GM18499 (cell line): ENCODE measurements at regions not wholly inside any gene's neighbourhood (a gene's known extent, or its start where the extent isn't known, plus 50 kb on each side); places are given as distances from the start of the nearest gene placed in this dataset.
"Not testable (repeated sequence)": the region's sequence is repeated elsewhere in the genome, so short reads cannot be mapped to it uniquely, and the experiment has no call there.

Source experiments
- ATAC-seq: cut with Tn5 transposase; IDR thresholded peaks from one replicate; pipeline ENCODE4 v1.9.1; 2021; ENCODE audit warnings: moderate number of reproducible peaks; ENCODE audit not compliant: insufficient read depth, unreplicated experiment

DNA sequence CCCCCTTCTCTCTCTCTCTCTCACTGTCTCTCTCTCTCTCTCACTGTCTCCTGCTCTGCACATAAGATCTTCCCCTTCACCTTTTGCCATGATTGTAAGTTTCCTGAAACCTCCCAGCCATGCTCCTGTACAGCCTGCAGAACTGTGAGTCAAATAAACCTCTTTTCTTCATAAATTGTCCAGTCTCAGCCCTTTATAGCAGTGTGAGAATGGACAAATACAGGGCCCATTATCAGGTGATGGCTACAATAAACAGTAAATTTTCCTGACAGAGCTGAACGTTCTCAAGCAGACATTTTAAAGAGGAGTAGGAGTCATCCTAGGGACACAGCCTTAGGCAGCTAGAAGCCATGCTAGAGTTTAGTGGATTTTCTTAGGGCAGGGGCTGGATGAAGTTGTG lies 1679.7 kb upstream of the B3GALT2 start:
- no peak for ATAC-seq

DNA sequence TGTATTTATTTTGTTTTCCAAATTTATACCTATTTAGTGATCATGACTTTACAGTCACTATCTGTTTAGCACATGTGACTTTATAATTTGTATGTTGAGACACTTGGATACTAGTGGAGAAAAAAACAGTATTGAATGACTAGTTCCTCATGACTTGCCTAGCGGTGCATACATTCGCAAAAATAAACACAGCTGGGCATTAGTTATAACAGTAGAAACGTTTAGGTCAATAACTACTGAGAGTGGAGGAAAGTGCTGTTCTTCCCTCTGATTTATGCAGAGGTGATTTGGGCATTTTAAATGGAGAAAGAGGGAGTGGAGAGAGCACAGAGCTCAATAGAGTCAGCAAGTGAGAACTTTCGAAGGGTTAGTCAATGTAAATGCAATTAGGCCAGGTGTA lies 1679.0 kb upstream of the B3GALT2 start:
- no peak for ATAC-seq

DNA sequence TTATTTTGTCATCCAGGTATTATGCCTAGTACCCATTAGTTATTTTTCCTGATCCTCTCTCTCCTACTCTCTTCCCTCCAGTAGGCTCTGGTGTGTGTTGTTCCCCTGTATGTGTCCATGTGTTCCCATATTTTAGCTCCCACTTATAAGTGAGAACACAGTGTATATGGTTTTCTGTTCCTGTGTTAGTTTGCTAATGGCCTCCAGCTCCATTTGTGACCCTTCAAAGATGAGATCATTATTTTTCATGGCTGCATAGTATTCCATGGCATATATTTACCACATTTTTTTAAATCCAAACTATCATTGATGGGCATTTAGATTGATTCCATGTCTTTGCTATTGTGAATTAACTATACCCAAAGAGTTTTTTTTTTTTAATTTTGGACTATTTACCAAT lies 1675.7 kb upstream of the B3GALT2 start:
- no peak for ATAC-seq

DNA sequence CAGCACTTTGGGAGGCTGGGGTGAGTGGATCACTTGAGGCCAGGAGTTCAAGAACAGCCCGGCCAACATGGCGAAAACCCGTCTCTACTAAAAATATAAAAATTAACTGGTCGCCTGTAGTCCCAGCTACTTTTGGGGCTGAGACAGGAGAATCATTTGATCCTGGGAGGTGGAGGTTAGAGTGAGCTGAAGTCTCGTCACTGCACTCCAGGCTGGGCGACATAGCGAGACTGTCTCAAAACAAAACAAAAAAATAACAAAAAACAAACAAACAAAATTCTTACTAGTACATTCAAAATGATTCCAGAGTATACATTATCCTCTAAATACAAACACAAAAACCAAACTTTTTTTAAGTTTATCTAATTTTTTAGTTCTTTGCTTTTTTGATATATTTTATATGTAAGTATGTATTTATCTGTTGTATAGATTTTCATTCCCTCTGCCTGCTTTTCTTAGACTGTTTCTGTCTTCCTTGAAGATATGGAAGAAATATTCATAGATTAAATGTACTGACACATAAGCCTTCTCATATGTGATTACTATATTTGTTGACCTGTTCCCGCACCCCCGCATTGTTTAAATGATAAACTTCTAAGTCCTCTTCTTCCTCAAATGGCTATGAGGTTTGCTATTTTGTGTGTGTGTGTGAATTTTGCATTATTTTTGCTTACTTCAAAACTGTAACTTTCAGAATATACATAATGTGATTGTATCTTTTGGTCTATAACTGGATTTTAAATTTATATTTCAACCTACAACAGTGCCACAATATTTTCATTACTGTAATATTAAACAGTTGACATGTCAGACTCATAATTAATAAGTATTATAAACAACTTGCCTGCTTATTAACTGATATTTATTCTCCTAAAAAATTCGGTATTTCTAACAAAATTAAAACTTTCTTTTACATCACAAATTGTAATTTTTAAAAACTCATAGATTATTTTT lies 1674.1 kb upstream of the B3GALT2 start:
- no peak for ATAC-seq

DNA sequence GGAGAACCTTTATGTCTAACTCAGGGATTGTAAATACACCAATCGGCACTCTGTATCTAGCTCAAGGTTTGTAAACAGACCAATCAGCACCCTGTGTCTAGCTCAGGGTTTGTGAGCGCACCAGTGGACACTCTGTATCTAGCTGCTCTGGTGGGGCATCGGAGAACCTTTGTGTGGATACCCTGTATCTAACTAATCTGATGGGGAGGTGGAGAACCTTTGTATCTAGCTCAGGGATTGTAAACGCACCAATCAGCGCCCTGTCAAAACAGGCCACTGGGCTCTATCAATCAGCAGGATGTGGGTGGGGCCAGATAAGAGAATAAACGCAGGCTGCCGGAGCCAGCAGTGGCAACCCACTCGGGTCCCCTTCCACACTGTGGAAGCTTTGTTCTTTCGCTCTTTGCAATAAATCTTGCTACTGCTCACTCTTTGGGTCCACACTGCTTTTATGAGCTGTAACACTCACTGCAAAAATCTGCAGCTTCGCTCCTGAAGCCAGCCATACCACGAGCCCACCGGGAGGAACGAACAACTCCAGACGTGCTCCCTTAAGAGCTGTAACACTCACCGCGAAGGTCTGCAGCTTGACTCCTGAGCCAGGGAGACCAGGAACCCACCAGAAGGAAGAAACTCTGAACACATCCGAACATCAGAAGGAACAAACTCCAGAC lies 1673.2 kb upstream of the B3GALT2 start:
- ATAC-seq, result not testable (repeated sequence)

DNA sequence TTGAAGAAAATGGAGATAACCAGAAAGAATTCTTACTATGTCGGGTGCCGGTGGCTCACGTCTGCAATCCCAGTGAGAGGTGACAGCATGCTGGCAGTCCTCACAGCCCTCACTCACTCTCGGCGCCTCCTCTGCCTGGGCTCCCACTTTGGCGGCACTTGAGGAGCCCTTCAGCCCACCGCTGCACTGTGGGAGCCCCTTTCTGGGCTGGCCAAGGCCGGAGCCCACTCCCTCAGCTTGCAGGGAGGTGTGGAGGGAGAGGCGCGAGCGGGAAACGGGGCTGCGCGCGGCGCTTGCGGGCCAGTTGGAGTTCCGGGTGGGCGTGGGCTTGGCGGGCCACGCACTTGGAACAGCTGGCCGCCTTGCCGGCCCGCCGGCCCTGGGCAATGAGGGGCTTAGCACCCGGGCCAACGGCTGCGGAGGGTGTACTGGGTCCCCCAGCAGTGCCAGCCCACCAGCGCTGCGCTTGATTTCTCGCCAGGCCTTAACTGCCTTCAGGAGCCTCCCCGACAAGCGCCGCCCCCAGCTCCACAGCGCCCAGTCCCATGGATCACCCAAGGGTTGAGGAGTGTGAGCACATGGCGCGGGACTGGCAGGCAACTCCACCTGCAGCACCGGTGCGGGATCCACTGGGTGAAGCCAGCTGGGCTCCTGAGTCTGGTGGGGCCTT lies 1672.5 kb upstream of the B3GALT2 start:
- not testable (repeated sequence) for ATAC-seq

- no peak for ATAC-seq
These were observed 1671.0 kb upstream of the B3GALT2 start for GRCh38 chr1:194857413-194857812.

DNA sequence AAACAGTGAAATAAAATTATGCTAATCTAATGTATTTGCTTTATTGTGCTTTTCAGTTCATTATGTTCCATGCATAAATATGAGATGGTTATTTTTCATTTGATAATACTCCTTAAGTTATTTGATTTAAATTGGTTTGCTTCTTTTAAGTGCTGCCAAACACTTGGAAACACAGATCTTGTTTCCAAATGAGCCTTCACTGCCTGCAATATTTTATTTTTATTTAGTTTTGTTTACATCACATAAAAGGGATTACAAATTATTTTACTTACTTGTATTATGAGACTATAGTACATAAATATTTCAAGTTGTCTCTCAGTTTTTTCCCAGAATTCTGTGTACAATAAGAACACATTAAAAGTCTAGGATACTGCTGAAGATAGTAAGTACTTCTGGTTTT lies 1662.4 kb upstream of the B3GALT2 start:
- ATAC-seq, result no peak

DNA sequence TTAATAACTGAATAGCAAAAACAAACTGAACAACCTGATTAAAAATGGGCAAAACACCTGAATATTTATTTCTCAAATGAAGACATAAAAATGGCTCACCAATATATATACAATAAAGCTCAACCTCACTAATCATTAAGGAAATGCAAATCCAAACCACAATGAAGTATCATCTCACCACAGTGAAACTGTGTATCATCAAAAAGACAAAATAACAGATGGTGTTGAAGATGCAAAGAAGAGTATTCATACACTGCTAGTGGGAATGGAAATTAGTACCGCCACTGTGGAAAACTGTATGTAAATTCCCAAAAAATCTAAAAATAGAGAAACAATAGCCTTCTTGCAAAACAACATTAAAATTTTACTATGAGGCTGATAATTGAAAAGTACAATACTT lies 1660.1 kb upstream of the B3GALT2 start:
- peak; percentile 65 for ATAC-seq

DNA sequence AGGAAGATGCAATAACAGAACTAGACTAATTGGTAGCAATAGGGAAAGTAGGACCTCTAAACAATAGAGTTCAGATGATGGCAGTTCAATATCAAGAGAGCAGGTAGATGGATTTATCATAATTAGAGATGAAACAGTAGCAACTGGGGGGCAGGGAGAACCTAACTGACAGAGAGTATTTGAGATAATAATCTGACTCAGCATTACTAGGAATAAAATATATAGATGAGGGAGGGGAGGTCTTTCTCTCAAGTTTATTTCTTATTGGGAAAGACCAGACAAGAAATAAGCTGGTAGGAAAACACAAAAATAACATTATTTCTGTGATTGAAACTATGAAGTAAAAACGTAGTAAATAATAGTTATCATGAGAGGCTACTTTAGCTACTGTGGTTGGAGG lies 1656.7 kb upstream of the B3GALT2 start:
- no peak for ATAC-seq

DNA sequence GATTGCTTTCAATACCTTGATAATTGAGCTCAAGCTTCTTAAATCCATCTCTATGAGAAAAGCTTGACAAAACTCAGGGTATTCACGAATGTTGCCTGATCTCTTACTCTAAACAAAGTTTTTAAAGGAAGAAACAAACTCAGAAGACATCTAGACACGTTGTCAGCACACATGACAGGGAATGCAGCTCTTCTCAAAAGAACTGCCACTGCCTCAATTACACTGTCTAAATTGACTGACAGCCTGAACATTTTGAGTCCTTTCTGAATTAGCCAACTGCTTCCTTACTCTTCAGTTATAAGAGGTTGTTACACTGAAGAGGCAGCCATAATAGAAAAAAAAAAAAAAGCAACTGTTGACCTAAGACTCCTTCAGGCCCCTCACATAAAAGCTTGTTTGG lies 1646.7 kb upstream of the B3GALT2 start:
- no peak for ATAC-seq

- ATAC-seq, result not testable (repeated sequence)
These were observed 1645.2 kb upstream of the B3GALT2 start for GRCh38 chr1:194831595-194831994.

GRCh38 chr1:194830387-194830786 lies 1644.0 kb upstream of the B3GALT2 start:
- peak; percentile 83 for ATAC-seq

DNA sequence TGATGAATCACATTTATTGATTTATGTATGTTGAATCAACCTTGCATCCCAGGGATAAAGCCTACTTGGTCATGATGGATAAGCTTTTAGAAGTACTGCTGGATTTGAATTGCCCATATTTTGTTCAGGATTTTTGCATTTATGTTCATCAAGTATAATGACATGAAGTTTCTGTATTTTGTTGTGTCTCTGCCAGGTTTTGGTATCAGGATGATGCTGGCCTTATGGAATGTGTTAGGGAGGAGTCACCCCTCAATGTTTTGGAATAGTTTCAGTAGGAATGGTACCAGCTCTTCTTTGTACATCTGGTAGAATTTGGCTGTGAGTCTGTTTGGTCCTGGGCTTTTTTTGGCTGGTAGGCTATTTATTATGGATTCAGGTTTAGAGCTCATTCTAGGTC lies 1643.1 kb upstream of the B3GALT2 start:
- ATAC-seq, result no peak

DNA sequence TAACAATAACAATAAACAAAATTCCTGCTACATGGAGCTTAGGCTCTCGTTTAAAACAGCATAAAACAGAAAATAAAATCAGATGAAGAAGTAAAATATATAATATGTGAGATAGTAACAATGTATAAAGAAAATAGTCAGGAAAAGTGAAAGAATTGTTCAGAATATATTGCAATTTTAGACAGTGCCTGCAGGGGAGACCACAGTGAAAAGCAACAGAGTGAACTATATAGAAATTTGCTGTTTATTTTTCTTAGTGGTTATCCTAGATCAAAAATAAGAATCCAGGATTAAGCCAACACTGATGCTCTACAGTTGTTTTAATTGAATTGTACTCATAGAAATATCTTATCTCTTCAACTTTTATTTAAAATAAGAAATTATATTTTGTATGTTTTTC lies 1639.0 kb upstream of the B3GALT2 start:
- ATAC-seq, result no peak

GRCh38 chr1:194821091-194821490 lies 1634.7 kb upstream of the B3GALT2 start:
- ATAC-seq, result no peak

GRCh38 chr1:194818674-194819073 lies 1632.3 kb upstream of the B3GALT2 start:
- no peak for ATAC-seq

- ATAC-seq, result no peak
These were observed 1630.4 kb upstream of the B3GALT2 start for GRCh38 chr1:194816859-194817258.

- no peak for ATAC-seq
These were observed 1626.7 kb upstream of the B3GALT2 start for GRCh38 chr1:194813096-194813495.

- ATAC-seq, result no peak
These were observed 1623.3 kb upstream of the B3GALT2 start for GRCh38 chr1:194809665-194810064.

DNA sequence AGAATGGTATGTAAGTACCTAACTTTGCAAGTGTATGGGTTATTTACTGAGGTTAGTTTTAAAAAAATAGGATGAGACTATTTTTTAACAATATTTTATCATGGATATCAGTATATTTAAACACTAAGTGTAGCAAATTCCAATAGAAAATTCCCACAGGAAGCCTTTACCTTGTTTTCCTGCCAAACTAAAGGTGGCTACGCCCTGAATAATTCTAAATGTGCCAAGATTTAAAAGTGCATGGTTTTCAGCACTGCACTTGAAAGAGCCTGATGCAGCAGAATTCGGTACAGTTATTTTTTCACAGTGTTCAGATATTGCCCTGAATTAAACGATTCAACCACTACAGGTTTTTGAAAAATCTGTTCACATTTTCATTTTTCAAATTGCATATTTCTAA lies 1622.8 kb upstream of the B3GALT2 start:
- ATAC-seq, result no peak
